IPS-NIHi7 (cell line): ENCODE measurements at regions not wholly inside any gene's neighbourhood (a gene's known extent, or its start where the extent isn't known, plus 50 kb on each side); places are given as distances from the start of the nearest gene placed in this dataset.
"Not testable (repeated sequence)": the region's sequence is repeated elsewhere in the genome, so short reads cannot be mapped to it uniquely, and the experiment has no call there.

Experiments
- DNase-seq: peaks from one replicate; pipeline ENCODE4 v3.0.0; 2012; ENCODE audit warnings: mixed read lengths; ENCODE audit errors: extremely low spot score

DNA sequence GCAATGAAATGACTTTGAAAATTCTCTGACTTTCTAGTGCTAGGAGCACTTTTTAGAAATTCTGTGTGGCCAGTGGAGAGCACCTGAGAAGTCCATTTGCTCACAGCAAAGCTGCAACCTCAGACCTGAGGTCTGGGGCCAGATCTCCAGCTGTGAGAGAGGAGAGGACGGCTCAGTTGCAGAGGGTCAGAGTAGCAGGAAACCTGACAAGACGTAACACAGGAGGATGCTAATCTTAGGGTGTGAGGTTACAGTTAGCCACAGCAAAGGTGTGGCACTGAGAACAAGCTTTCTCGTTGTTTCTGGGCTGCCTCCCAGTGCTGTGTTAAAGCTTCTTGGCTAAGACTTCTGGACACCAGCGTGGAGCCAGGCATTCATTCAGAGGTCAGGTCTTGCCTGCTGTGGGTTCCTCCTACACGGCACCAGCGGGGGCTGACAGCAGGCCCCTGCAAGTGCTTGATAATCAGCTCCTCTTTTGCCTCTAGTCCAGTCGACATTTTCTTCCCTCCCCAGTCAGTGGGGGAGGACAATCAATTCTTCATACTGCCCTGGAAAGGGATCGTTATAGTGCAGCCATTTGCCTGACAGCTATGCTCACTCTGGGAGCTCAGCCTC, 435.4 kb upstream of the DPP6 start:
- DNase-seq: no peak

DNA sequence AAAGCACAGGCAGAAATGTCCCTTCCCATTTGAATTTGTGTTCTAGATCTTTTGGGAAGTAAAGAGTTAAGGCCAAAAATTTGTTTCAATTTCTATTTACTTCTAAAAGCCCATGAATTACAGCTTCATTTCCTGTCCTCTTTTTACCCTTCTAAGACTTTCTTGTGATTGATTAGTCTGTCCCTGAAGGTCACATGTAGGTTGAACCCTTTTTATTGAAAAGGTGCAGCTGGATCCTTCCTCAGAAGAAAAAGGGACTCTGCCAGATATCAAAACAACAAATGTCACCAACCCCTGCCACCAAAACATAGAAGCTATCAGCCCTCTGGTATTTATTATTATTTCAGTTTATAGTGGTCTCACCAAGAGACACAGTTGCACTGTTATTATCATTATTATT, 424.9 kb upstream of the DPP6 start:
- no peak for DNase-seq

DNA sequence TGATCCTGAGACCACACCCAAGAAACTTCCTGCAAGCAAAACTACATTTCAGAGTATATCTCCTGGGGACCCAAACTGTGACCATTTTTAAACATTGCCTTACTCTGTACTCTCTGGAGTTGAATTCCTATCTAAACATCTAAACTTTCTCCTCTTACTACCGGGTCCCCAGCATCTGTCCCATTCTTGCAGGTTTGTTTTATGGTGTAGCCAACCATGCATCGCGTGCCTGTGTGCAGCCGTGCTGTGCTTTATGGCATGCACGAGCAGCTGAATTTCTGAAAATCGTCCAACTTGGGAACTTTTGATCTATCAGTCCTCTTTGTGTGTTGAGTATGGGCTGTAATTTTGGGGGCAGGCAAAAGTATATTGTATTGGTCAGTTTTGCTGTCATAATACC, 423.8 kb upstream of the DPP6 start:
- DNase-seq: no peak

DNA sequence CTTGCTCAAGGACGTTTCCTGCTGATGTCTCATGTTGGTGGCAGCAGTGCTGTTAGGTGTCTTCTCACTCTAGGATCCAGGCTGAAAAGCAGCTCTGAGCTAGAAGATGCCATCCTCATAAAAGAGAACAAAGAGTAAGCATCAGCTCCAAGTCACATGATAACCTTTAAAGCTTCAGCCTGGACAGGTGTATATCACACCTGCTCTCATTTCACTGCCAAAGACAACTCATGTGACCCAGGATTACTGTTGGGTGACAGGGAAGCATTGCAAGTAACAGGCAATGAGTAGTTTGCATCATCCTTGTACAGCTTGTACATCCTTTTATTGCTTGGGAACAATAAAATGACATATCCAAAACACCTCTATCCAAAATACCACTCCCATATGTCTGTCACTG, 423.4 kb upstream of the DPP6 start:
- DNase-seq: no peak

DNA sequence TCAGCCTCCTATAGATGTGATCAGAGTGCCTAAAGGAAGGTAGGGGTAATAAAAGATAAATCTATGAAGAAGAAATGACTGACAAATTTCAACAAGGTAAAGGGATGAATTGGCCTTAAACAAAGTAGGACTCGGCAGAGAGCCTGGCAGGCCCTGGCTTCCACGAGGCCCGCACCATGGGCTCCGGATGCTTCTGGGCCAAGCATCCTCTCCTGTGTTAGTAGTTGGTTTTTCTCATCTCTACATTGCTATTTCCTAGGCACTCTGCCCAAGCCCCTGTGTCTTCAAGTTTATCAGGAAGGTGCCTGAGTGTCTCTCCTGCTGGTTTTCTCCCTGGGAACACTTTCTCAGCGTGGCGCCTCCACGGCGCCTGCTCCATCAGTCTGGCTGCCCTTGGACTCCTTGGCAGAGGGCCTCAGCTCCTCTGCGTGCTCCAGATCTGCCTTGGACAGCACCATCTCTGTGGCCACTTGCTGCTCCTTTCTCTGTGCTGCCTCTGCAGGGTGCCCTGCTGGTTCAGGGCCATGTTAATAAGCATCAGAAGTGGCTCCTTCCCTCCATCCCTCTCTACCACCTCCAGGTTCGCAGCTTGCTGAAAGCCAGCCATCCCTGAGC, 413.3 kb upstream of the DPP6 start:
- DNase-seq: no peak

GRCh38 chr7:153640586-153640985, 411.6 kb upstream of the DPP6 start:
- no peak for DNase-seq

DNA sequence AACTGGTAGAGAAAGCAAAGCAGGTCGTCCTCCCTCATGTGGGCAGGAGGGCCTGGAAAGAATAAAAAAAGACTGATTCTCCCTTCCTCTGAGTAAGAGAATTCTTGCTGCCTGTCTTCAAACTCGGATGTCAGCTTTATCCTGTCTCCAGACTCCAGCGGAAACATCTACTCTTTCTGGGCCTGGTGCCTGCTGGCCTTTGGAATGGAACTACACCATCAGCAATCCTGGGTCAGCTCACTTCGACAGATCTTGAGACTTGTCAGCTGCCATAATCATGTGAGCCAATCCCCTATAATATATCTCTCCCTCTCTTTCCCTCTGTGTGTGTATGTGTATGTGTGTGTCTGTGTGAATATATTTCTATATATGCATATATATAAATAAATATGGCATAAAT, 411.0 kb upstream of the DPP6 start:
- DNase-seq: no peak

DNA sequence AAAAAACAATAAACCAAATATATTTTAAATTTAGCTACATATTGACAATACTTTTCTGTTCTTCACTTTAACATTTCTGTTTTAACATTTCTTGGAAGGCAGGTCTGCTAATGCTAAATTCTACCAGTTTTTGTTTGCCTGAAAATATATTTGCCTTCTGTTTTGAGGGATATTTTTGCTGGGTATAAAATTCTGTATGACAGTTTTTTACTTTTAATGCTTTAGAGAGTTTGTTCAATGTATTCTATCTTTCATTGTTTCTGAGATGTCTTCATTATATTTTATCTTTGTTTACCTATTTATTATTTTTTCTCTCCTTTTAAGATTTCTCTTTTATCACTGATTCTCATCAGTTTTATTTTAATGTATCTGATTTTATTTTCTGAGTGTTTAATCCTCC, 409.2 kb upstream of the DPP6 start:
- no peak for DNase-seq

GRCh38 chr7:153657182-153657800, 394.9 kb upstream of the DPP6 start:
- DNase-seq: no peak

DNA sequence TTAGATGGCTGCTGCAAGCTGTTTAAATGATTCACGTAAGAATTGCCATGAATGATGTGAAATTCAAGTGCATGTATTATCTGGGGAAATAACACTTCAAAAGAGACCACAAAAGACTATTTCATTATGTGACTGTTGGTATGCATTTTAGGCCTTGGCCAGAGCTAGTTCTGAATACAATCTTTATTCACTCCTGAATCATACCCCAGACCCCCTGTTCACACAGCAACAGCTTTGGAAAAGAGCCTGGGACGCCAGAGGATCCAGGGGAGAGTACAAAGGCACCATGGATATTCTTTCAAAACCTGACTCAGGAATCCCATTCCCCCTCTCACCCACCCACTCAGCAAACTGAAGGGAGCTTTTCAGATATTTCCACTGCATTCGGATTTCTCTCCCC, 377.1 kb upstream of the DPP6 start:
- DNase-seq: no peak

DNA sequence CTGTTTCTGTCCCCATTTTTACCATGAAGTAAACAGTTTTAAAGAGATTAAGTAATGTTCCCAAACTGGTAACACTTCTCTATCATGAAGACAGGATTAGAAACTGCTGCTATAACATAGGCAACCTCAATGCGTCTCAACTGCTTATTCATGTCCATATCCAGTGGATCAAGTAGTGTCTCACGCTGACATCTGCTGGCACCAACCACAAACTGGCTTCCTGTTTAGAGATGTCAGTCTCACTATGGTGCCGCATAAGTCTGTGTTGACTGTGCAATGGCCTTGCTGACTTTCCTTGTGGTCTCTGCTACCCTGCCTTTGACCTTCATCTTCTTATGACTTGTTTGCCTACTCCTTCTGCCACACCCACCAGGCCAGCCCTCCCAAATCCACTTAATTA, 369.6 kb upstream of the DPP6 start:
- DNase-seq: no peak

- DNase-seq: no peak
Observed at GRCh38 chr7:153696242-153696641, 356.0 kb upstream of the DPP6 start.

- no peak for DNase-seq
Observed at GRCh38 chr7:153698046-153698445, 354.2 kb upstream of the DPP6 start.

DNA sequence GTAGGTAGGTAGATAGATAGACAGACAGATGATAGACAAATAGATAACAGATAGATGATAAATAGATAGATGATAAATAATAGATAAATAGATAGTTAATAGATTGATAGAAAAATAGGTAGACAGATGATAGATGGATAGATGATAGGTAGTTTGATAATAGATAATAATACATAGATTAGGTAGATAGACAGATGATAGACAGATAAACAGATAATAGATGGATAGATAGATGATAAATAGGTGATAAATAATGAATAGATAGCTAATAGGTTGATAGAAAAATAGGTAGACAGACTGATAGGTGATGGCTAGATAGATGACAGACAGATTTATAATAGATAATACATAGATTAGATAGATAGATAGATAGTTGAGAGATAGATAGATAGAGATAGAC, 350.5 kb upstream of the DPP6 start:
- no peak for DNase-seq

DNA sequence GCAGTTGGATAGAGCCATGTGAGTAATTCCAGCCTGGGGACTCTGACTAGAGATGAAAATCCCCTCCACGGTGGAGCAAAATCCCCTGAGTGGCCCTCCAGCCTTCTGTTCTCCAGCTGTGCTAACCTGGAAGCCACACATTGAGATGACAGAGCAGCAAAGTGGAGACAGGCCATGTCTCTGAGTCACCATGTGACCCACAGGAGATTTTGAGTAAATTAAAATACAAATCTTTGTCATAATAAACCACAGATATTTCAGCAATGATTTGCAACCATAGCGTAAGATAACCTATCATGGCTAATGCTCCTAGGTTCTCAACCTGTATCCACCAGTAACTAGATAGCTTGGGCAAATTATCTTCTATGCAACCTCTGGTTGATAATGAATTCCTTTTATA, 328.3 kb upstream of the DPP6 start:
- not testable (repeated sequence) for DNase-seq

DNA sequence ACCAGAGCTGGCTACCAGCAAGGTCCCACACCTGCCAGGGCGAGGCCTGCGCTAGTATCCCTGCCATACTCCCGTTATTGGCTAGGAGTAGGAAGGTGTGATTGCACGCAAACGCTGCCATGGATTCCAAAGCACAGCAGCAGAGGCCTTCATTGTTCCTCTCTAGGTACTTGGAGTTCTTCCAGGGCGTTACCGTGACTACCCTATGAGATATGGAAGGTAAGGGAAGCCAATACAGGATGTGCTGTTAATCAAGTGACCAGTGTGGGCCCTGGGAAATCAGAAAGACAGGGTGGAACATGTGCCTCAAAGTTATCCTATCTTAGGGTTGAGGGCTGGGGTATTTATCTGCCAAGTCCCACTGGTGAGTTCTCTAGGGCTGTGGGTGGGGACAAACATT, 320.7 kb upstream of the DPP6 start:
- not testable (repeated sequence) for DNase-seq

DNA sequence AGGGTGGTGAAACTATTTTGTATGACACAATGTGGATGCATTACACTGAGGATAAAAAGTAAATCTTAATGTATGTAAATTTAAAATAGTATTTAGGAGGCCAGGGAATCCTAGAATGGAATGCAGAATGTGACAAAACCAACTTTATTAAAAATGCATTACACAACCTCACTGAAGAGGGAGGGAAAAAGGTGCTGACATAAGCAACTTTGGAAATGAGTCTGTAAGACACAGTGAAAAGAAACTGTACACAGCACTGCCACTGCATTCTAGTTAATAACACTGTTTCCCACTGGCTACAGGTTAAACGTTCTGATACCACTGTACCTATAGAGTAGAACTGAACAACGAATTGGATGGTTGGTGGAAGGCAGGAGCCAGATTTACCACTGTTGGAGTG, 308.8 kb upstream of the DPP6 start:
- not testable (repeated sequence) for DNase-seq

- DNase-seq: not testable (repeated sequence)
Observed at GRCh38 chr7:153747969-153748368, 304.2 kb upstream of the DPP6 start.

DNA sequence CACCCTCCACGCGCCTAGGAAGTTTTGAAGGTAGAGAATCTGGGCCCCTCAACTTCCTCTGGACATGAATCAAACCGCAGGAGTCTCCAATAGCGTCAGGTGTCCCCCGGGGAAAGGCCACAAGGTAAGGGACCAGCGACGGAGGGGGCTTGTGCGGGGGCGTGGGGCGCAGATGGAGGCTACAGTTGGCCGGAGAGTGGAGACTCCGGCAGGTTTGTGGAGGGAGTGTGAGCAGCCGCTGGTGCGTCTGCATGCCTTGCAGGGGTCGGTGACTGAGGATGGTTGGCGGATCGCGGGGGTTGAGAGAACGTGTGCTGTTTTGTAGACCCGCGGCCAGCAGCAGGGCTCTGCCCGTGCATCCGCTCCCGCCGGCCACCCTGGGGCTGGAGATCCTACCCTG, 303.3 kb upstream of the DPP6 start:
- DNase-seq: not testable (repeated sequence)

- DNase-seq: not testable (repeated sequence)
Observed at GRCh38 chr7:153765869-153766268, 286.3 kb upstream of the DPP6 start.

DNA sequence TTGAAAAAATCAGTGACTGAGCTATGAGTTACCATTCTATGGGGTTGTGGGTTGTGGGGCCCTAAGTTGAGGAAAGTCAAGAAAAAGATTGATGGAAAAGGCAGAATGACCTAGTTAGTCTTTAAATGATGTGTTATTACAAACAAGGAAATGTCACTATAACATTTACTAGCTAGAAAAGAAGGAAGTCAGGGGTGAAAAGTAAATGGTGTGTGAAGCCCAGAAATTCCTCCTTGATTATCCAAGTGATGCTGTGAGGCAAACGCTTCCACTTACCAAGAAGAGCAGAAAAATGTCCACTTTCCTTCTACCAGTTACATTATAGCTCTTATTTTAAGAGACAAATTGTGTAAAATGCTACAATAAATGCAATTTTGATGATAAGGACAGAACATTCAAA, 285.3 kb upstream of the DPP6 start:
- not testable (repeated sequence) for DNase-seq

DNA sequence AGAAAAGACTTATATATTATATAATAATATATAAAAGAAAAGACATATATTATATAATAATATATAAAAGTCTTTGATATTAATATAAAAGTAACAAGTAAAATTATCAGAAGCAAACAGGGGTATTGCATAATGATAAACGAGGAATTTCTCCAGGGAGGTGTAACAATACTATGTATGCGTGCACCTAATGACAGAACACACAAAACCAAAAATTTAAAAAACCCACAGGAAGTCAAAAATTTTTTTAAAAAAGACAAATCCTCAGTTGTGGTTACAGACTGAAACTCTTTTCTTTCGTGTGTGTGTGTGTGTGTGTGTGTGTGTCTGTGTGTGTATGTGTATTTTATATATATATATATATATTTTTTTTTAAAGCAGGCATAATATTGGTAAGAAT, 279.2 kb upstream of the DPP6 start:
- no peak for DNase-seq

DNA sequence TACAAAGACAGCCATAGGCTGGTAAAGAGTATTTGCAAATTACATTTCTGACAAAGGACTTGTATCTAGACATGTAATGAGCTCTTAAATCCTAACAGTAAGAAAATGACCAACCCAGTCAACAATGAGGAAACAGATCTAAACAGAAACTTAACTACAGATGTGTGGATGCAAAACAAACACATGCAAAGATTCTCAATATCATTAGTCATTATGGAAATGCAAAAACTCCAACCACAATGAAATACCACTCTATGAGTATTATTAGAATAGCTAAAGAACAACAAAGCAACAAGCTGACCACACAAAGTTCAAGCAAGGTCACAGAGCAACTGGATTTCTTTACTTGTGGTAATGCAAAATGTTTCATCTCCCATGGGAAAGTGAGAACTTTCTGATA, 275.3 kb upstream of the DPP6 start:
- not testable (repeated sequence) for DNase-seq

- DNase-seq: not testable (repeated sequence)
Observed at GRCh38 chr7:153797363-153797762, 254.8 kb upstream of the DPP6 start.
